ENCODE measurements at regions not wholly inside any gene's neighbourhood (a gene's known extent, or its start where the extent isn't known, plus 50 kb on each side); places are given as distances from the start of the nearest gene placed in this dataset.
"Not testable (repeated sequence)": the region's sequence is repeated elsewhere in the genome, so short reads cannot be mapped to it uniquely, and the experiment has no call there.

DNA sequence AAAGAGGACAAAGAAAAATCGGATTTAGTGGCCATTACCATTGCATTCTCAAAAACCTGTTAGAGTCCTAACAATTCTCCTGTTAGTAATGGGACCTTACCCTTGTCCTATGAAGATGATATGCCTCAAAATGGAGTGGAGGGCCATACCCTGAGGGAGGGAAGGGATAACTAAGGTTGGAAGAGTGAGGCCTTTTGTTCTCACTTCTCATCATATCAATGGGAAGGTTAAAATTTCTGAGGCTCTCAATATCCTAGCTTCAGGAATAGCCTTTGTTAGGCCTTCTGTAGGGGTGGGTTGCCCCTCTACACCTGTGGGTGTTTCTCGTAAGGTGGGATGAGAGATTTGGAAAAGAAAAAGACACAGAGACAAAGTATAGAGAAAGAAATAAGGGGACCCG, 109.4 kb upstream of the SGIP1 start:
- DNase-seq (ENCODE audit: missing footprints); intact Hi-C loops (cut with DNase I); ATAC-seq: not testable (repeated sequence)

DNA sequence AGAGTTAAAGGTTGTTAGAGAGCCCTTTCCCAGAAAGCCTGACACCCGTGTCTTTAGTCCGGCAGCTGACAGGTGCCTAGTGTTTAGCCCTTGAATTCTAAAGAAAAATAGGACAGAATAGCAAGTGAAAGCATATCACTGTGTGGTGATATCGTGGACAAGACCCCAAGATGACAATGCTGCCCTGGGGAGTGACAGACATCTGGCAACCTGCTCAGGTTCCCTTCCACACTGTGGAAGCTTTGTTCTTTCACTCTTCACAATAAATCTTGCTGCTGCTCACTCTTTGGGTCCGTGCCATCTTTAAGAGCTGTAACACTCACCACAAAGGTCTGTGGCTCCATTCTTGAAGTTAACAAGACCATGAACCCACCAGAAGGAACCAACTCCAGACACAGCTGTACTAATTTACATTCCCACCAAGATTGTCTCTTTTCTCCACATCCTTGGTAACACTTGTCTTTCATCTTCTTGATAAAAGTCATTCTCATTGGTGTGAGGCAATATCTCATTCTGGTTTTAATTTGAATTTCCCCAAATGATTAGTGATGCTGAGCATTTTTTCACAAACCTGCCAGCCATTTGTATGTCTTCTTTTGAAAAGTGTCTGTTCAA, 107.6 kb upstream of the SGIP1 start:
- intact Hi-C loops (cut with DNase I): no loop called here
- ATAC-seq: no peak
- no peak for DNase-seq (ENCODE audit: missing footprints)

GRCh38 chr1:66430815-66431214, 103.1 kb upstream of the SGIP1 start:
- DNase-seq (ENCODE audit: missing footprints); ATAC-seq; intact Hi-C loops (cut with DNase I): not testable (repeated sequence)

GRCh38 chr1:66431999-66432398, 102.0 kb upstream of the SGIP1 start:
- intact Hi-C loops (cut with DNase I): no loop called here
- DNase-seq (ENCODE audit: missing footprints): no peak
- ATAC-seq: no peak

DNA sequence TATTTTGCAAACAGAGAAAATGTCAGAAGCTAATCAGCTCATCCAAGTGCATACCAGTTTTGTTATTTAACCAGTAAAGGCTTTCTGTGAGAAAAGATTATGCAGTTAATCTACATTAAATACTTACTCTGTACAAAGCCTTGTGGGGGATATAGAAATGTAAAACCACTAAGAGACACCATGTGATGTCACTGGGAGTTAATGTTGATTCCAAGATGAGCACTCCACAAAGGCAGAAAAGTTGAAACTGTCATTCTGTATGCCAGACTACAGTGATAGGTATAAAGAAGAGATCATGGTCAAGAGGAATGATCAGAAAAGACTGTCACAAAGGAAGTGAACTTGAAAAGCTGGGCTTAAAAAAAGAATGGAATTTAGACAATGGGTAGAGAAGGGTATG, 100.3 kb upstream of the SGIP1 start:
- ATAC-seq: no peak
- intact Hi-C loops (cut with DNase I): no loop called here
- DNase-seq (ENCODE audit: missing footprints): no peak

- ATAC-seq (no peak), DNase-seq (ENCODE audit: missing footprints) (no peak)
- intact Hi-C loops (cut with DNase I): no loop called here
These were observed 99.9 kb upstream of the SGIP1 start for GRCh38 chr1:66434096-66434495.

GRCh38 chr1:66435541-66435940, 98.4 kb upstream of the SGIP1 start:
- intact Hi-C loops (cut with DNase I): no loop called here
- ATAC-seq (no peak), DNase-seq (ENCODE audit: missing footprints) (no peak)

DNA sequence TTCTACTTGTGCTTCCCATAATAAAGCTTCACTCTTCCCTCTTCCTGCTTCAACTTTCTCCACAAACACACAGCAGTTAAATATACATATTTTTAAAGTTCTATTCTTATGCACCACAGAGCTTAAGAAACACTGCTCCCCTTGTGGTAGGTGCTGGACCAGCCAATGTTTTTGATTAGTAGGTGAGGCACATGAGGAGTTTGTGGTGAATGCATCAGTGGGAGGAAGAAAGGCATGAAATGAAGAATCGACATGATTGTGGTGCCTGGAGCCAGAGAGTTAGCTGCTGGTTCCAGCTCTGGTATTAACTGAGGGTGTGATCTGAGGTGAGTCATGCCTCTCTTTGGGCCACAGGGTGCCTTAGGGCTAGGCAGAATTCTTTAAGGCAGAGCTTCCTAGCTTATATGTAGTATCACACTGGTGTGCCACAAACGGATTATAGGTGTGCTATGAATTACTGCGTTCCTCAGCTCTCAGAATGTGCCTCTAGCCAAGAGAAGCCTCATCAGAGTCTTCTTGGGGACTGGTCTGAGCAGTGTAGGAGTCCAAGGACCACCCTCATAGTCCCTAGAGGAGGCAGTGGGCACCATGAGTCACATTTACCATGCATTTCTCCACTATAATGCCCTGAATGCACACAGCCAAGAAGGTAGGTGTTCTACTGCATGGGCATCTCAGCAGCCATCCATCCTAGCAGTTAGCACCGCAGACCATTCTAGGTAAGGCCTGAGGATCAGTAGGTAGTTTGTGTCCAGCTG, 97.4 kb upstream of the SGIP1 start:
- intact Hi-C loops (cut with DNase I): no loop called here
- ATAC-seq (no peak), DNase-seq (ENCODE audit: missing footprints) (no peak)

DNA sequence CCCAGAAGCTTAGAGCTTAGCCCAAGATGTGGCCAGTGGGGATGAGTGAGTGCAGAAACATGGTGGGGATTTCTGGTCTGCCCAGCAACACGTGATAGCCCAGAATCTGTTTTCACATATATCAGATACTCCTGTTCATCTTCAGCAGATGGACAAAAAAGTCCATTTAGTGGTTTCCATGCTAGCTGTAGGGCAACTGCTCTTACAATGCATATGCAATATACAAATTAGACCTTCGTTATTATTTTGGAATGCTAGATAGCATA, 96.9 kb upstream of the SGIP1 start:
- no peak for DNase-seq (ENCODE audit: missing footprints)
- intact Hi-C loops (cut with DNase I): no loop called here
- no peak for ATAC-seq

GRCh38 chr1:66438062-66438461, 95.9 kb upstream of the SGIP1 start:
- no peak for ATAC-seq
- DNase-seq (ENCODE audit: missing footprints): no peak
- intact Hi-C loops (cut with DNase I): no loop called here

DNA sequence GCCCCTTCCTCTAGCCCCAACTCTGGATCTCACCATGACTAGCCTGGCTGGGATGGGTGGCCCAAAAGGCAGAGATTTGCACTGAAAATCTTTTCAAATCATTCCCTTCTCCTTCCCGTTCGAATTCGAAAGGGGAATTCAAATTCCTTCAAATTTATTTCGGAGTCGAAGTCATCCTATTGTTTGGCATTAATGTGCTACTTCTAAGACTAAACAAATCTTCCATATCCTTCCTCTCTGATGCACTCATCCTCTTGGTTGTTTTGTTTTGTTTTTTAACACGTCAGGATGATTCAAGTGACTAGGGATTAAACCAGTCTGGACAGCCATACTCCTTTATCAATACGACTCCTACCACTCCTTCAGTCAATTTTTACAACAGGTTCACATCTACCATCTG, 95.5 kb upstream of the SGIP1 start:
- no peak for DNase-seq (ENCODE audit: missing footprints)
- no peak for ATAC-seq
- intact Hi-C loops (cut with DNase I): no loop called here

- ATAC-seq: no peak
- intact Hi-C loops (cut with DNase I): no loop called here
- no peak for DNase-seq (ENCODE audit: missing footprints)
These were observed 94.8 kb upstream of the SGIP1 start for GRCh38 chr1:66439031-66439740.

GRCh38 chr1:66443793-66444192, 90.2 kb upstream of the SGIP1 start:
- intact Hi-C loops (cut with DNase I): no loop called here
- DNase-seq (ENCODE audit: missing footprints) (no peak), ATAC-seq (no peak)

DNA sequence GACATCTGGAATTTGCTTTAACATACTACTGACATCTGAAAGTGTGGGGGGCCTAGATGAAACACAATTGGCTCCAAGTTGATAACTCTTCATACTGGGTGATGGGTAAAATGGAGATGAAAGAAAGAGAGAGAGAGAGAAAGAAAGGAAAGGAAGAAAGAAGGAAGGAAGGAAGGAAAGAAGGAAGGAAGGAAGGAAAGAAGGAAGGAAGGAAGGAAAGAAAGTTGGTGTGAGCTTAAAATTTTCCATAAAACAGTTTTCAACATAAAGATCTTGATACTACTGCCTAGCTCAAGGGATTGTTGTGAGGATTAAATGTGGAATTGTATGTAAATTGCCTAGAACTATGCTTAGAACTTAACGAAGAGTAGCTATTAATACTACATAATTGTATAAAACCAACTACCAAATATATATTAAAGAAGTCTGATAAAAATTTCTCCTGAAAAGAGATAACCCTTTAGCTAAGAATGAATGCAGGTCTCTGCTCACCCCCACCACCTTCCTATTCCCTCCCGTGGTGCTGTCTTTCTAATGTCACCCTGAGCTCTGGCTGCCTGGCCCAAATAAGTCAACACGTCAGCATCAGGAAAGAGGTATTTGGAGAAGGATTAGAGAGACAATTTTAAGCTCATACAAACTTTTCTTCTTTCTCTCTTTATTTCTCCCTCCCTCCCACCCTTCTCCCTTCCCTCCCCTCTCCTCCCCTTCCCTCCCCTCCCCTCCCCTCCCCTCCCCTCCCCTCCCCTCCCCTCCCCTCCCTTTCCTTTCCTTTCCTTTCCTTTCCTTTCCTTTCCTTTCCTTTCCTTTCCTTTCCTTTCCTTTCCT, 89.3 kb upstream of the SGIP1 start:
- intact Hi-C loops (cut with DNase I): loop anchor here (5.0 kb wide), 2 partner anchors 172 to 283 kb away; no protein-coding TSS in a partner anchor
- DNase-seq (ENCODE audit: missing footprints): no peak
- no peak for ATAC-seq

DNA sequence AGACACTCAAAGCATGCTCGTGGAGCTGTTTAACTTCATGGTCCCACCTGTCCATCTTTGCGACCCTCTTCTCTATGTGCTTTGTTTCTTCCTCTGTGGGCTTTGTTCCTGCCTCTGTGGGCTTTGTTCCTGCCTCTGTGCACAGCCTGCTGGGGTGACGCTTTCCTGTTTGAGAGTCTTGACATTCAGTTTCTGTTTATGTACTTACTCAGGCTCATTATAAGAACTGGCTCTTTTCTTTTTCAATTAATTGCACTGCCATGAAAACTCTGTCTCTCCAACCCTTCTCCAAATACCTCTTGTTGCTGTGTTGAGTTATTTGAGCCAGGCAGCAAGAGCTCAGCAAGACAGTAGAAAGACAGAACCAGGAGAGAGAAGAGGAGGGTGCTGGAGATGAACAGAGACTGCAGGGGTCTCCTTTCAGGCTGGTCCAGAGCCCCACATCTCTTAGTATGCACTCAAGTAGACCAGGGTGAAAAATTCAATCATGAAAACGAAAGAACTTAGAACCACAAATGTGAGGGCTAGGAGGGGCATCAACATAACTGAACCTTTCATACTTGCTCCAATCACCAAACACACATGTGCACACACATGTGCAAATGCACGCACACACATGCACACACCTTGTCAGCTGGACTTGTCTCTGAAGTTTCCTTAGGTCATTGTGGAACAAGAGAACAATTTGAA, 88.3 kb upstream of the SGIP1 start:
- ATAC-seq (no peak), DNase-seq (ENCODE audit: missing footprints) (no peak)
- intact Hi-C loops (cut with DNase I): loop anchor here (1.0 to 5.0 kb wide), 5 partner anchors 111 to 487 kb away; no protein-coding TSS in a partner anchor

- DNase-seq (ENCODE audit: missing footprints): no peak
These were observed 87.5 kb upstream of the SGIP1 start for GRCh38 chr1:66446261-66447001.

DNA sequence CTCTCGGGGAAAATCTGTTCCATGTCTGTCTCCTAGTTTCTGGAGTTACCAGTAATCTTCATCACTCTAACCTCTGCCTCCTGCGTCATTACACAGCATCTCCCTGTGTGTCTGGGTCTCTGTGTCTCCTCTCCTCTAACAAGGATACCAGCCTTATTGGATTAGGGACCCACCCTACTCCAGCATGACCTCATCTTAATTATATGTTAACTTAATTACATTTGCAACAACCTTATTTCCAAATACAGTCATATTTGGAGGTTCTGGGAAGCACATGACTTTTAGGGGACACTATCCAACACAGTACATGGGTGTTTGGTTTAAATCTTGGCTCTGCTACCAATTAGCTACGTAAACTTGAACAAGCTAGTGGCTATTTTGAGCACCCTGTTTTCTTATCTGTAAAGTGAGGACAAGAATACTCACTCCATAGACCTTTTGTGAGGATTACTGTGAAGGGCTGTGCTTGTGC, 83.9 kb upstream of the SGIP1 start:
- peak; percentile 87 for ATAC-seq
- no peak for DNase-seq (ENCODE audit: missing footprints)
- intact Hi-C loops (cut with DNase I): loop anchor here (5.0 kb wide), 1 partner anchor 52 kb away; no protein-coding TSS in a partner anchor

More at GRCh38 chr1:66446261-66447001, 87.5 kb upstream of the SGIP1 start:
- intact Hi-C loops (cut with DNase I): loop anchor here (1.0 to 5.0 kb wide), 5 partner anchors 112 to 488 kb away; no protein-coding TSS in a partner anchor
- peak; percentile 40 for ATAC-seq

GRCh38 chr1:66450847-66451246, 83.1 kb upstream of the SGIP1 start:
- intact Hi-C loops (cut with DNase I): loop anchor here (5.0 kb wide), 1 partner anchor 51 kb away; no protein-coding TSS in a partner anchor
- DNase-seq (ENCODE audit: missing footprints) (no peak), ATAC-seq (no peak)
